ENCODE measurements at regions not wholly inside any gene's neighbourhood (a gene's known extent, or its start where the extent isn't known, plus 50 kb on each side); places are given as distances from the start of the nearest gene placed in this dataset.

DNA sequence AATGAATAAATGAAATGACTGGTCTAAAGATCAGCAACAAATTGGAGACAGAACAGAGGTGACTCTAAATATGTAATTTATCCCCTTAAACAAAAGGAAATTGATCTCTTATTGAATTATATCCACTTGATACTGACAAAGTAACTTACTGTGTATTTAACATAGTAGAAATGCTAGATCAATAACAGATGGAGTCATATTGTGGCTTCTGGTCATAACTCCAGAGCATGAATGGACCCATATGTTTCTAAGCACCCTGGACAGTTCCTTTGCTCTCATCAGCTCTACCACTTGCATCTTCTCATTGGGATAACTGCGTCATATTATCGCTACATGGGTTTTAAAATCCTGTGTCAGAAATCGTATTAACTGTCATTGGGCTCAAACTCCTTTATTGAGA lies 222.3 kb downstream of the ETS1 start:
- no peak for DNase-seq

DNA sequence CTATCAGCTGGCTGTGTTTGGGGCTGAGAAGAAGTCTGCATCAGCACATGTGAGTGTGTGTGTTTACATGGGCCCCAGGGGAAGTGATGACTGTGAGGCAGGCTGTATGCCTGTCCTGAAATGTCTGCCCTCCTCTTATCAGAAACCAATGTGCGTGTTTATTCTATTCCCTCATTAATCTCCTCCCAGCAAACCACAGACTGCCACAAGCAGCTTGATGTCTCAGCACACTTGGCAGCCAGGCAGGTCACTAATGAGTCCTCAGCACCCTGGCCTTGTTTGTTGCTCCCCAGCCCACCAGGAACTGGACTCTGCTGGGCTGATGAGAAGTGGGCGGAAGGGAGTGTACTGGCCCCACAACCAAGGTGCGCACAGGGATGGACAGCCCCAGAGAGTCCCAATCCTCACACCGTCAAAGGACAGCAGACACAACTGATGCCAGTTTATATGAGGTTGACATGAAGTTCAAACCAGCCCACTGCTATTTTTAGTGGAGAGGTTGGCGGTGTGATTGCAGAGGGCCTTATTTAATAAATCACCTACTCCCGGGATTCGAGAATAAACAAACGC lies 225.8 kb downstream of the ETS1 start:
- DNase-seq, result no peak

DNA sequence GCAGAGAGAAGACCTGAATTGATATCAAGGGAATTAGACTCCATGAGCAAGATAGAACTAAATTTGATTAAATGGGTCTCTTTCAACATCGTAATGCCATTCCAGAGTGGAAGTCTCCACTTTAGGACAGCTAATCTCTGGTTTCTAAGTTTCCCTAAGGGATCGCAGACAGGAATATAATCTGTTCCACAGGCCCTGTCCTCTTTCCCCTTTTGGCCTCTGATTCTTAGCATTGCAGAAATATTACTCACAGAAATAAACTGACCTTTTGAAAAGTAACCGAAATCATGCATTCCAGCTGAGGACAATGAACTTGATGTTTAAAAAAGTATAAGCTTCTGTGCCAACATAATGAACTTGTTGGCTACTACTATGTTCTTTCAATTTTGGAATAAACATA lies 227.8 kb downstream of the ETS1 start:
- DNase-seq, result no peak

DNA sequence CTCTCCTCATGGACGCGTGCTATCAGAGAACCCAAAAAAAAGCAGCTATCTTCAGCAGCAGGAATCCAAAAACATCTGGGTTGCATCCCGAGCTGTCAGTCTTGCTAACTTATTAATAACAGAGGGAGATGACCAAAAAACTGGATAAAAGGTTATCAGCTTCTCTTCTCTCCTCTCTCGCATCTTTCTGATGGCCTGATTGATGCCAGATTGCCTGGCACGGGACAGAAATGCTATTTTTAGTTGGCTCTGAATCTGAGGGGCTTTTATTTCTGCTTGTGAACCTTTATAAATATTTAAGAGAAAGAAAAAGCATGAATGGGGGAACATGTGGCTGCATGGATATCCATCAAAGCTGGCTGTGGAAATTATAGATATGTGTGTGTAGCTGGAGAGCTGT lies 230.3 kb downstream of the ETS1 start:
- no peak for DNase-seq

DNA sequence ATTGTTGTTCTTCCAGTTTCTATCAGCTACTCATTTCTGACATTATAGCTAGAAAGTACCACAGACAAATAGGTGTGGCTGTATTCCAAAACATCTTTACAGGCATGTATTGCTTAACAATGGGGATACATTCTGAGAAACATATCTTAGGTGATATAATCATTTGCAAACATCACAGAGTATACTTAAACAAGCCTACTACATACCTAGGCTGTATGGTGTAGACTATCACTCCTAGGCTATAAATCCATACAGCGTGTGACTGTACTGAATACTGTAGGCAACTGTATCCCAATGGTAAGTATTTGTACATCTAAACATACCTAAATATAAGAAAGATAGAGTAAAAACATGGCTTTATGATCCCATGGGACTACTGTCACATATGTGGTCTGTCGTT lies 231.8 kb downstream of the ETS1 start:
- no peak for DNase-seq

DNA sequence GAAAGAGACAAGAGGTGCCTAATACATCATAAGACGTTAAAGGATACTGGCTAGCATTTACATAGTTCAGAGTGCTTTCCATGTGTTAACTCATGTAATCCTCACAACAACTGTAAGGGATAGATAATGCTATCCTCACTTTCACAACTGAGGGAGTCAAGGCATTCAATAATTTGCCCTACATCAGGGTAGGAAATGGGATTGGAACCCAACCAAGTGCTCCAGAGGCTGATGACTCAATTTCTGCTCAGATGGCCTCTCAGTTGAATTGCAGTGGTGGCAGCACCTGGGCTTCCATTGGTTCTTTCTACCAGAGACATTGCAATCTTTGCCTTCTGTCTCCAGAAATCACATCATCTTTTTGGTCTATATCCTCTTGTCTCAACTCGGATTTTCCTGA lies 232.9 kb downstream of the ETS1 start:
- no peak for DNase-seq

DNA sequence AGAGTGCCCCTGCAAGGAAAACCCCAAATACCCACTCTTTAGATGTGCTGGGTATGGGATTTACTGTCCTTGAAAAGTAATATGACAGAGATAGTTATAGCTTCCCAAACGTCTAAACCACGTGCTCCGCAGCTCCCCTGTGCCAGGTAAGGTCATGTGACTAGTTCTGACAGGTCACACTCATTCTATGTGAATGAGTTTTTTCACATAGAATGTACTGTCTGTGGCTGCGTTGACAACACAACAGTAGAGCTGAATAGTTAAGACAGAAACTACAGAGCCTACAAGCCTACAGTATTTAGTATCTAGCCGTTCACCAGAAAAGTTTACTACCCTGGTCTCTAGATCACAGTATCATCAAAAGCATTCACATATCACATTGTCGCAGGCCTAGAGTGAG lies 236.2 kb downstream of the ETS1 start:
- no peak for DNase-seq

DNA sequence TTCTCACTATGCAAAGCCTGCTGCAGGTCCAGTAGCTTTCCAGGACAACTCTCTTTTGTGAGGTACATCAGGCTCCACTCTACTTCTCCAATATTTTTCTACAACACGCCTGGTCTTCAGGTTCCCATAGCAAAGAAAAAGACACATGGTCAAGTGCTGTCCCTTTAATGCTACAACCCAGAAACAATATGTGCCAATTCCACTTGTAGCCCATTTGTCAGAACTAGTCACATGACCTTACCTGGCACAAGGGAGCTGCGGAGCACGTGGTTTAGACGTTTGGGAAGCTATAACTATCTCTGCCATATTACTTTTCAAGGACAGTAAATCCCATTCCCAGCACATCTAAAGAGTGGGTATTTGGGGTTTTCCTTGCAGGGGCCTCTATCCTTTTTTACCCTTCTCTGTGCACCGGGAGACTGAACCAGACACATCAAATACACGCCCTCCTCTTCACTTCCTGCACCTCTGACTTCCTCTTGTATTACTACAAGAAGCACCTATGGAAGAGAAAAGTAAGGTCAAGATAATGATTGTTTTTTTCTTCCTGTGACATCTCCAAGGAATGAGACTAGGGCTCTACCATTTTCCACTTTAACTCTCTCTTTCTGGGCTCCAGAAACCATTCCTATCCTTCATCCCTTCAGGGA lies 237.6 kb downstream of the ETS1 start:
- DNase-seq, result no peak

DNA sequence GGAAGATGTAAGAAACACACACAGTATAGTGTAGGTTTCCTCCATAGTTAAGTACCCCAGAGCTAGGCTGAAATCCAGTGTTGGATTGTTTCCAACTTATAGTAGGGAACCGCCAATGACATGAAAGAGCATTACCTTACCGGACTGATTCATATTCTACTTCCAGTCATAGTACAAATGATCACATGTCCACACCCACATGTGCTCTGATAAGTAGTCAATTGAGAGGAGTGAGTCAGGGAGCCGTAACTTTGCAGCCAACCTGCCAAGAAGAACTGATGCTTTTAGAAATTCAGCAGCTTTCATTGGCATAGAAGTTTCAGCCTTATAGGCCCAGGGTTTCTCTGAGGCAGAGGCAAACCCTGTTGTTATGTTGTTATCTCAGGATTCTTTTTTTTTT lies 240.6 kb downstream of the ETS1 start:
- no peak for DNase-seq

DNA sequence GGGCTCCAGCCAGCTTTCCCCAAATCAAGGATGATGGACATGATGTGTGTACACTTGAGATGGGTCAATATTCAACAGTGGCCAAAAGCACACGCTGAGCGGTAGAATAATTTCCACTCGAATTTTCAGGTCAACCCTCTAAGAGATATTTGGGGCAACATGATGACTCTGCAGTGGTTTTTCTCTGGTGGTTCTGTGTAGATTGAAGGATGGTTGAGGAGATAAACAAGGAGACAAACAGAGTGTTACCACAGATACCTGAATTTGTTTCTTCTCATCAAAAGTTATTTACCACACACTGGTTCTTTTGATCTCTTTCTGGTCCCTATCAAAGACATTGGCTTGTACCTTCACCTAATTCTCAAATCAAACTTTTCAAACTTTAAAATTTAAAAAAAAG lies 242.0 kb downstream of the ETS1 start:
- no peak for DNase-seq

DNA sequence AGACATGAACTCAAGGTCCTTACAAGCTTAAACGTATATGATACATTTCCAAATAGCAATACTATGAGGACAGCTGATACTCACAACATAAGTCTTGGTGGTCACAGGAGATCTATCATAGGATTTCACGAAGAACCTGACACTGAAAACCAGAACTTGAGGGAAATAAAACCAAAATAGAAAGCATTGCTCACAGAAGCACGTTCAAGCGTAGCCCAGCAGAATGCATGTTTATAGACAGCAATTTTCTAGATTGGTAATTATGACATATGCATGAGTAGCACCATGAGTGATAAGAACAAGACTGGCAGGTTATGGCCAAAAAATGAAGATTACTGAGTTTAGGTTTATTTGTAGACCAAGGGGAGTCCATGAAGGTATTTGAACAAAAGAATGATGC lies 243.5 kb downstream of the ETS1 start:
- no peak for DNase-seq

DNA sequence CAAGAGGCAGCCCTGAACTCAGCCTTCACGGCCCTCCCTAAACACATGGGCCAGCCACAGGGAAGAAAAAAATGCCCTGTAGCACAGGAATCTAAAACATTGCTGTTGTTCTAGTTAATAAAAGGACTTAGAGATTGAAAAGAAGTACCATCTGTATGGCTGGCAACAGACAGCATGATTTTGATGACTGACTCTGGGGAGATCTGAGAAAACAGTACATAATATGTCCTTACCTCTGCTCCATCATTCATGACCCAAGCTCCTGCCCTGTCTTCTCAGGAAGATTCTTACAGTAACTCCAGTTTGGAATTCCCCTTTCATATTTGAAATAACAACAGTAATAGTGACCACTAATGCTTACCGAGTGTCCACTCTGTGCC lies 244.2 kb downstream of the ETS1 start:
- DNase-seq, result no peak

DNA sequence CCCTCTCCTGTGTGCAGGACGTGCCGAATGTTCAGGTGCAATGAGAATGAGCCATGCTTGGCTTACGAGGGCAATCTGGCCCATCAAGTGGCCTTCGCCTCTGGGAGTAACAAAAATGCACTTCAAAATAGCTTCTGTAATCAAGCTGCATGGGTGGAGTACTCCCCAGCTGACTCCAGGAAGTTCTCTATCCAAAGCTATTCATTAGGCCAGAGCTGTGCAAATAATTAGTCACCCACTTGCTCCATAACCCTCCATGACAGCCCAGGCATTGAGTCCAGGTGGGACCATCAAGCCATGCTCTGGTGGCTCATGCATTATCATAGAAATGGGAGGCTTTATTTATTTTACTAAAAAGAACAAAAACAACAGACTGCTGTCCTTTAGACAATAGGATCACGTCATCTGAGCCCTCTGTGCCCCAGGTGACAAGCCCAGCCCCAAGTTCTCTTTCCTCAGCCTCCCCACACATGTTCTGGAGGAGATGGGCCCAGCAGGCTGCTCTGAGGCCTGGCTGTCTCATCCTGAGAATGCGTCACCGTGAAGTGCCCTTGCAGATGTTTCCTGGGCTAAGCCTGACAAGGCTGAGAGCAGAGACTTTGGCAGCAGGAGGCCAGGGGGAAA lies 244.7 kb downstream of the ETS1 start:
- peak; percentile 55 for DNase-seq

DNA sequence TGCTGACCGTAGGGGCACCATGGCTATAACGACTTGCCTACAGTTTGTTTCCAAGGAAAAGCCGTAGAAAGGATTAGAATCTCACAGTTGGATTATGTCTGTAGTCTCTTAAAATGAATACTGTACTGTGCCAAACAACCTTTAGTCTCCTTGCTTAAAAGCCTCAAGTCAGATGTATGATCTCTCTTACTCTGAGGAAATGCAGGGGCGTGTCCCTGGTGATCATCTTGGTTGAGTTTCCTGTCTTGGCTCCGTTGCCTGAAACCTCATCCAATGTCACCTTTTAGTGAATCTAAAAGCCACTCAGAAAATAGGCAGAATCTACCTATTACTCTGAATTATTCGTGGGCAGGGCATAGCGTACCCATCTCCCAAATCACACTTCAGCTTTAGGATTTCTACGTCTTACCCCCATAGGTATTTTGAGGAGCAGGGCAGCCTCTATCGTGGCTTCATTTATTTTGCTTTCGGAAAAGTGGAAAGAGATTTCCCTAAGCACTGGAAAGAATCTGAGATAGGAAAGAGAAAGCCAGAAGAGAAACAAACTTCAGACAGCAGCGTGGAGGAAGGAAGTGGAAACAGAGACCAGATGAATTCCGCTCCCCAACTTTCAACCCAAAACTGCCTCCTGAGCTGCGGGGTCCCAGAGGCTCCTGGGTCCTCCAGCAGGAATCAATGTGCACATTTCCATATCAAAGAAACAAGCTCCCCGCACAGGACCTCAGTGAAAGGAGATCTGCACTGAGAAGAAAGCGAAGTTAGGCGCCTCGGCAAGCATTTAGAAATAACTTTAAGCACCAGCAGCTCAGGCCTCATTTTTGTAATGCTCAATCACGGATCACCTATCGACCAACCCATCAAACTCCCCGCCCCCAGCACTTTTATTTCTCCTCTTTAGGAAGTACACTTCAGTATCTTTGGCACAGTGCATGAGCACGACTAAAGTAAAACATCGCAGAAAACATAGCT lies 245.8 kb downstream of the ETS1 start:
- DNase-seq, result peak; percentile 56

DNA sequence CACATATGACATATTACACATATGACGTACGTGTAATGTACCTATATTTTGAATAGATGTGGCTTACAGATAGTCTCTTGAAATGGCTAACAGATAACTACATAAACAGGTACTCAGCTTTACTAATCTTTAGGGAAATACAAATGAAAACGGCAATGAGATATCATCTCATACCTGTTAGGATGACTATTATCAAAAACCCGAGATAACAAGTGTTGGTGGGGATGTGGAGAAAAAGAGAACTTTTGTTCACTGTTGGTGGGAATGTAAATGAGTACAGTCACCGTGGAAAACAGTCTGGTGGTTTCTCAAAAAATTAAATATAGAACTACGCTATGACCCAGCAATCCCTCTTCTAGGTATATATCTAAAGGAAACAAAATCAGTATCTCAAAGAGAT lies 247.6 kb downstream of the ETS1 start:
- DNase-seq, result no peak

DNA sequence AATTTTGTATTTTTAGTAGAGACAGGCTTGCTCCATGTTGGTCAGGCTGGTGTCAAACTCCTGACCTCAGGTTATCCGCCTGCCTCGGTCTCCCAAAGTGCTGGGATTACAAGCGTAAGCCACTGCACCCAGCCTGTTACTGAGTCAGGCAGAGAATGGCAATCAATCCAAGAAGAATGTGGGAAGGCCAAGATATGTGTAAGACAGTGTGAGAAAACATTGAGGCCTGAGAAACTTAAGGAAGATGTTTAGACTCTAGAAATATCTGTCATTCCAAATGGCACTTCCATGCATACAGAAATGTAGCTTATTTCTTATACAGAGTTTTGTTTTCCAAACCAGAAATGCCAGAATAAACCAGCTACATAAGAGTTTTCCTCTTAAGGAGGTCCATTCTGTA lies 248.5 kb downstream of the ETS1 start:
- DNase-seq, result no peak

DNA sequence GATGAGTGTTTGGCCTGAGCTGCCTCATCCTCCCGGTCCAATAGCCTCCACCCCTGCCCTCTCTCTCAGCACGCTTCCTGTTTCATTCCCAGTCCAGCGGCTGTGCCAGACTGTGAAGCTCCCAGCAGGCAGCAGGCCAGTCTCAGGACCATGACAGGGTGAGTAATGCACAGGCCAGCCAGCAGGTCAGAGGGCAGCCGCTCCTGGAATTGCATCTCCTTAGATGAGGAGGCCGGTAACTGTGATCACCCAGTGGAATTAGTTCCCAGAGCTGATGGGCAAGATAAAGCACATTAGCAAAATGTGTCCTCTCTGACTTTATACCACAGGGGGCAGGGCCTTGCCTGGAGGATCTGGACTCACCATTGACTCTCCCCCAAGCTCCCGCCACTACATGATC lies 251.2 kb downstream of the ETS1 start:
- no peak for DNase-seq

DNA sequence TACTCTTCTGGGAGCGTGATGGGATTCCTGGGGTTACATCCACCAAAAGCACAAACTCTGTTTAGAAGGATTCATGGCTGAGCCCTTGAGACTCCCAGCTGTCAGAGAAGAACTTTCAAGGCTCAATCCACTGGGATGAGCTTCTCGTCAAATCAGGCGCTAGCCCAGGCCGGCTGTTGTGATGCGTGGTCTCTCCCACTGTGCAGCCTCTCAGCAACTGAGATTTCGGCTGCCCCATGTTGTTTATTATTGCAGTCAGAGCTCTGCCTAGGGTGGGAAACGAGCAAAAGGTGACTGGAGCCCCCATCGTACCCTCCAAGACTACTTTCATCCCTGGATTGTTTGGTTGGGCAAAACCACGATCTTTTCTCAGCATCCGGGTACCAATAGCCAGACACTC lies 251.6 kb downstream of the ETS1 start:
- no peak for DNase-seq

DNA sequence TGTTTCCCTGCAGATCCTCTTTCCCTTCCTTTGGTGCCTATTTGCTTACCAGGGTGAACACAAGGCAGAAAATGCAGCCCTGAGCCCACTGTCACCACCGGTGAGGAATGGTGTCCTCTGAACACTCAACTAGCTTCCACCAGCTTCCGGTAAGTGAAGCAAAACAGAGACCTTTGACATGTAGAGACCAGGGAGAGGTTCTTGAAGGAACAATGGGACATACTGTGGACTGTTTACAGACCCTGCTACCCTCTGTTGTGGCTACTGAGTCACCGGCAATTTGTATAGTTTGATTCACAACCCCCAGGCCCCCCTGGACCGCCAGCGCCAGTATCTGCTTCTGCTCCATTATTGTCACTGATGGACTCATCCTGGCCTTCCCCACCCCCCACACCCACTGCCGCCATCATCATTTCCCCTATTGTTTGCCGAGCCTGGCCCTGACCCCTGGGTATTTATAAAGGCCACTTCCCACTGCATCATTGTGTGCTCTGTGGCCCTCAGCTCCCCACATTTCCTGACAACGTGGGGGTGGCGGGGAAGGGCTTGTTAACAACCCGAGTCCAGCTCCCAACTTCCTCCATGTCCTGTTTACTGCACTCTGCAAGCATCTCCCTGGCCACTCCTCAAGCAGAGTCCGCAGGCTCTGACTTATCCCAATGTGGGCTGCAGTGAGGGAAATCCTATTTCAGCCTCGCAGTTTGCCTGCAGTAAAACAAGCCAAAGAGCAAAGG lies 252.9 kb downstream of the ETS1 start:
- no peak for DNase-seq

DNA sequence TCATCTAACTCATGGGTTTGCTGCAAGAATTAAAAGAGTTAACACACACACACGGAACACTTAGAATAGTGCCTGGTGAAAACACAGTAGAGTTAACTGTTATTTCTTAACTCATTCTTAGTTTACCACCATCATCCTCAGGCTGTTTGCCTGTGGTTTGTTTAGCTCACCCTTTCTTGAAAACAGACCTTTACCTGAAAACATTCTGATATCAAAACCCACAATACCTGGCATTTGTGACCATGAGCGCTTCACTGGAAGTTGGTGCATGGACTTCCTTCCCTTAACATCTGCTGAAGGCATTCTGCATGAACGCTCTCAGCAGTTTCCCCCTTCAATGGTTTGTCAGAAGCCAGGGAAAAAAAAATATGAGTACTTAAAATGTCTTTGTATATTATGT lies 256.0 kb downstream of the ETS1 start:
- no peak for DNase-seq

DNA sequence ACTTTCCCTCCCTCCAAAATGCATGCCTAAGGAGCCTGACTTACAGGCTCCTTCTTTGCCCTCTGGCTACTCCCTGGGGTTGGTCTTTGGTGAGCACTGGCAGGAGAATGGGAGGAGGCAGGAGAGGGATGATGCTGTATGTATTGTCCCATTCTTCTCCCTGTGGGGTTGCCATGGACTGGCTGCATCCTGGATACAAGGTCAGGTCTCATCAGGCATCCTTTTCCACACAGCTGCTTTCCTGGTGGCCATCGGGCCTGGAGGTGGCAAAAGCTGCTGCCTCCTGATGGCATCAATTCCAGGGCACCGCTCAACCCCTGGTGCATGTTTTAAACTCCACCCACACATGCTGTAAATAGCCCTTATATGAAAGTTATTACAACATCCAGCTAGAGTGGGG lies 257.2 kb downstream of the ETS1 start:
- no peak for DNase-seq

DNA sequence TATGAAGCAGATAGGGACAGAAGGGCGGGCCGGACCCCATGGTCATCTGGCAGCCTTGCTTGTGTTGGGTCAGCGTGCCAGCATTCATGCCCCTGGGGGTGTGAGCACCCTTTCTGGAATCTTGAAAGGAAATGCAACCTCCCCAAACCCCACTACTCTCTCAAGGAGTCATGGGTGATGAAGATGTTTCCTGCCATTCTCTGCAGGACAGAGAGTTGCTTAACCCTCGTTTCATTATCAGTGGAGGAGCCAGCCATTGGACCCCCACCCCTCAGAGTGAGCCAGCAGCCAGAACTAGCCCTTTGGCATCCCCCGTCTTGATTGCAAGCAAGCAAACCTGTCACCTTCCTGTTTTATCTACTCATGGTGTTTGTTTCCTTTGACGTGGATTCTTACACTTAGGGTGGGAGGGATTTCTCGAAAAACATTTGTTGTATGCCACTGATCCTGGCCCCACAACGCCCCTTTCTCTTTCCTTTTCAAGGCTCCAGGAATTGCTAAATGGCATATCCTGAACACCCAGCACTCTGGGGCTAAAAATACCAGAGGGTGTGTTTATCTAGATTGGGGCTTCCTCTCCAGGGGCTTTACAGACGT lies 258.3 kb downstream of the ETS1 start:
- peak; percentile 39 for DNase-seq

DNA sequence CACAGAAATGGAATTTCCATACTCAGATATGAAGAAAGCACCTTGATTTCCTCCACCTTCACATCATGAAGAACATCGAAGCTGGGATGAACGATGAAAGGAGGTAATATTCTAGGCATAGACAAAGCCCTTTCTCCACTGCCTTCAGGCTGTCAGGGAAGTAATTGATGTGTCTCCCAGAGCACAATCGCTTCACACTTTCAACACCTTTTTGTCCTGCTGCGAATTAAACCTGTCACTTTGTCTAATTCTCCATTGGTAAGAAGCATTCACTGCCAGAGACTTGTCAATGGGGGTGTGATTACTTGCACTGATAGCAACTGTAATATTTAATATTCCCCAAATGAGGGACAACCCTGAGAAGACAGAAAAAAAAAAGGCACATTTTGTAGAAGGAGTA lies 260.1 kb downstream of the ETS1 start:
- no peak for DNase-seq
